ENCODE measurements at regions not wholly inside any gene's neighbourhood (a gene's known extent, or its start where the extent isn't known, plus 50 kb on each side); places are given as distances from the start of the nearest gene placed in this dataset.
"Not testable (repeated sequence)": the region's sequence is repeated elsewhere in the genome, so short reads cannot be mapped to it uniquely, and the experiment has no call there.

GRCh38 chr2:118421648-118422047 lies 333.4 kb downstream of the INSIG2 start (continued):
- TF ChIP-seq HOXB5 (CRISPR knock-in tag; IDR thresholded peaks at IDR 0.05) (no peak), HOXA7 (CRISPR knock-in tag; IDR thresholded peaks at IDR 0.05) (no peak)

GRCh38 chr2:118417406-118418120 lies 329.3 kb downstream of the INSIG2 start:
- ATAC-seq = no peak
- H3K4me3 ChIP-seq = no peak overlapping the region
- ChIA-PET POLR2A (no interaction called here), CTCF (no interaction called here)
- no peak overlapping the region for H3K27ac ChIP-seq
- DNase-seq (ENCODE audit: low read depth in 1 of 2, low spot score in 1 of 2) = no peak
- H3K4me1 ChIP-seq = no peaks in the 10 kb centered on the region
- H3K4me2 ChIP-seq = no peak overlapping the region
- WGBS (ENCODE audit: missing lambda C conversion rate) = 42% methylated on average over 3 of the region's 3 CpGs
- FAIRE-seq = no peak
- TF ChIP-seq FOXS1 (CRISPR knock-in tag; IDR thresholded peaks at IDR 0.05) (no peak), PBX3 (IDR thresholded peaks at IDR 0.05) (no peak), SREBF2 (IDR thresholded peaks at IDR 0.05) (no peak), ATOH8 (CRISPR knock-in tag; IDR thresholded peaks at IDR 0.05; ENCODE audit: low read depth) (no peak), NPAS2 (CRISPR knock-in tag; IDR thresholded peaks at IDR 0.05; ENCODE audit: borderline replicate concordance) (no peak), REST (IDR thresholded peaks at IDR 0.05) (no peak), FOSB (CRISPR knock-in tag; IDR thresholded peaks at IDR 0.05) (no peak), HMGXB4 (CRISPR knock-in tag; IDR thresholded peaks at IDR 0.05; ENCODE audit: borderline replicate concordance) (no peak), HOXB13 (CRISPR knock-in tag; IDR thresholded peaks at IDR 0.05; ENCODE audit: low read depth) (no peak), ZNF302 (CRISPR knock-in tag; IDR thresholded peaks at IDR 0.05) (no peak), ELK1 (IDR thresholded peaks at IDR 0.05; ENCODE audit: low read depth, low read length) (no peak), GATA3 (IDR thresholded peaks at IDR 0.05; ENCODE audit: borderline replicate concordance) (no peak), USF2 (IDR thresholded peaks at IDR 0.05) (no peak), KDM1A (IDR thresholded peaks at IDR 0.05; ENCODE audit: low read depth) (no peak), KDM5A (IDR thresholded peaks at IDR 0.05) (no peak), CHD4 (IDR thresholded peaks at IDR 0.05; ENCODE audit: borderline replicate concordance) (no peak), RARB (CRISPR knock-in tag; IDR thresholded peaks at IDR 0.05) (no peak)
- H3K9me3 ChIP-seq = peaks cover 7% of the 10 kb centered on the region; the same call in 1 of the 3 replicates

GRCh38 chr2:118415186-118415585 lies 326.9 kb downstream of the INSIG2 start:
- H3K9me3 ChIP-seq; H3K4me3 ChIP-seq; H3K4me1 ChIP-seq; ATAC-seq; FAIRE-seq; H3K27ac ChIP-seq; H3K4me2 ChIP-seq; DNase-seq (ENCODE audit: low read depth in 1 of 2, low spot score in 1 of 2); POLR2A ChIA-PET; CTCF ChIA-PET: not testable (repeated sequence)
- WGBS (ENCODE audit: missing lambda C conversion rate) = 0% methylated on average over 1 of the region's 1 CpG
